ENCODE measurements at regions not wholly inside any gene's neighbourhood (a gene's known extent, or its start where the extent isn't known, plus 50 kb on each side); places are given as distances from the start of the nearest gene placed in this dataset.

- TF ChIP-seq ZBTB33 (IDR thresholded peaks at IDR 0.05) (no peak), EGR1 (IDR thresholded peaks at IDR 0.05; ENCODE audit: low read depth in 2 of 2) (no peak), CTCF (IDR thresholded peaks at IDR 0.05; ENCODE audit: low read depth, low read length, missing input control) (no peak), TAF1 (conservative IDR thresholded peaks at IDR 0.05) (no peak)
These were observed 415.7 kb downstream of the PTPRU start for GRCh38 chr1:29651684-29652665.
